IMR-90 (cell line): ENCODE measurements at regions not wholly inside any gene's neighbourhood (a gene's known extent, or its start where the extent isn't known, plus 50 kb on each side); places are given as distances from the start of the nearest gene placed in this dataset.

Experiments used
- ATAC-seq: fragments of 200-7000 bp; cut with Tn5 transposase; 2 replicates; pipeline ENCODE4 v1.9.1; 2020; ENCODE audit warnings: low read depth, mild to moderate bottlenecking, moderate library complexity
- BruUV-seq: library from RNA; stranded (reverse); fragments of 400-500 nt; replicated peaks from 2 replicates; lab custom pipeline; 2021; lab: Mats Ljungman, UMichigan
- CTCF ChIA-PET: fragments of 300-600 bp; formaldehyde crosslinking; extraction: SDS; loops from one replicate; lab custom pipeline; 2021; ENCODE audit warnings: antibody characterized with exemption; lab: Yijun Ruan, JAX
- POLR2A ChIA-PET: fragments of 300-600 bp; sonication (Branson Sonifier 250); formaldehyde crosslinking; loops from one replicate; lab custom pipeline; 2022; ENCODE audit warnings: antibody characterized with exemption; ENCODE audit not compliant: unreplicated experiment; lab: Charles Lee
- DNase-seq: peaks from one replicate; pipeline ENCODE4 v3.0.0; 2013
- H2AFZ ChIP-seq: replicated peaks from 2 replicates; pipeline ENCODE3; 2013; ENCODE audit warnings: low read length, mild to moderate bottlenecking; ENCODE audit not compliant: poor library complexity
- H2AK5ac ChIP-seq: 2 replicates; pipeline ENCODE4 v1.6.1; 2013; ENCODE audit warnings: low read depth, low read length, inconsistent platforms
- H2AK9ac ChIP-seq: replicated peaks from 2 replicates; pipeline ENCODE3; 2013; ENCODE audit warnings: mild to moderate bottlenecking, low read depth, low read length, moderate library complexity; ENCODE audit not compliant: poor library complexity
- H2BK120ac ChIP-seq: 2 replicates; pipeline ENCODE4 v1.6.1; 2013; ENCODE audit warnings: low read depth, low read length, inconsistent platforms
- H2BK15ac ChIP-seq: 3 replicates; pipeline ENCODE4 v1.6.1; 2013; ENCODE audit warnings: low read depth, low read length, inconsistent platforms
- H2BK20ac ChIP-seq: 2 replicates; pipeline ENCODE4 v1.6.1; 2013; ENCODE audit warnings: low read depth, mild to moderate bottlenecking, inconsistent platforms, low read length, moderate library complexity
- H2BK5ac ChIP-seq: 2 replicates; pipeline ENCODE4 v1.6.1; 2013; ENCODE audit warnings: mild to moderate bottlenecking, low read depth, low read length, inconsistent platforms; ENCODE audit not compliant: poor library complexity, severe bottlenecking
- H3K14ac ChIP-seq: replicated peaks from 2 replicates; pipeline ENCODE4 v1.6.1; 2013; ENCODE audit warnings: low read depth, low read length, inconsistent platforms
- H3K18ac ChIP-seq: 2 replicates; pipeline ENCODE4 v1.6.1; 2013; ENCODE audit warnings: low read depth, low read length, control low read depth
- H3K23ac ChIP-seq: 2 replicates; pipeline ENCODE4 v1.6.1; 2013; ENCODE audit warnings: low read depth, low read length, inconsistent platforms
- H3K27ac ChIP-seq: 2 replicates; pipeline ENCODE4 v1.5.1; 2013; ENCODE audit warnings: mild to moderate bottlenecking, control low read depth, low read length; ENCODE audit not compliant: insufficient read depth
- H3K27me3 ChIP-seq: 2 replicates; pipeline ENCODE4 v1.6.1; 2013; ENCODE audit warnings: low read length; ENCODE audit not compliant: control insufficient read depth, insufficient read depth
- H3K36me3 ChIP-seq: 2 replicates; pipeline ENCODE4 v1.6.1; 2013; ENCODE audit warnings: low read length, mixed read lengths; ENCODE audit not compliant: control insufficient read depth, insufficient read depth
- H3K4ac ChIP-seq: 2 replicates; pipeline ENCODE4 v1.6.1; 2013; ENCODE audit warnings: low read depth, low read length, inconsistent platforms
- H3K4me1 ChIP-seq: 2 replicates; pipeline ENCODE4 v1.6.1; 2013; ENCODE audit warnings: low read length, mixed read lengths; ENCODE audit not compliant: control insufficient read depth, insufficient read depth
- H3K4me2 ChIP-seq: 2 replicates; pipeline ENCODE4 v1.6.1; 2013; ENCODE audit warnings: low read depth, mild to moderate bottlenecking, control low read depth, low read length, moderate library complexity
- H3K4me3 ChIP-seq: 2 replicates; pipeline ENCODE4 v1.5.1; 2013; ENCODE audit warnings: low read depth, mild to moderate bottlenecking, control low read depth, low read length, moderate library complexity; ENCODE audit not compliant: insufficient read depth
- H3K56ac ChIP-seq: 2 replicates; pipeline ENCODE4 v1.6.1; 2013; ENCODE audit warnings: low read length, inconsistent platforms; ENCODE audit not compliant: insufficient read depth; ENCODE audit errors: extremely low read depth
- H3K79me1 ChIP-seq, 2 experiments: 2 replicates each; pipeline ENCODE4 v1.6.1; 2013; ENCODE audit warnings: low read length in 2 of 2, inconsistent platforms in 1 of 2, low read depth in 1 of 2
- H3K9ac ChIP-seq: 2 replicates; pipeline ENCODE4 v1.6.1; 2013; ENCODE audit warnings: low read depth, low read length, control low read depth
- H3K9me1 ChIP-seq: 2 replicates; pipeline ENCODE4 v1.6.1; 2013; ENCODE audit warnings: low read length, inconsistent platforms; ENCODE audit not compliant: insufficient read depth
- H3K9me3 ChIP-seq: 2 replicates; pipeline ENCODE4 v1.6.1; 2013; ENCODE audit warnings: low read length; ENCODE audit not compliant: control insufficient read depth, insufficient read depth
- H4K20me1 ChIP-seq: 2 replicates; pipeline ENCODE4 v1.6.1; 2013; ENCODE audit warnings: low read length, inconsistent platforms; ENCODE audit not compliant: insufficient read depth
- H4K5ac ChIP-seq: 2 replicates; pipeline ENCODE4 v1.6.1; 2013; ENCODE audit warnings: mild to moderate bottlenecking, low read depth, low read length, control low read depth
- H4K8ac ChIP-seq, 2 experiments: 2 replicates each; pipeline ENCODE4 v1.6.1; 2013; ENCODE audit warnings: low read depth in 2 of 2, low read length in 2 of 2, control low read depth in 1 of 2, inconsistent platforms in 1 of 2
- H4K91ac ChIP-seq: 2 replicates; pipeline ENCODE4 v1.6.1; 2013; ENCODE audit warnings: low read depth, low read length, inconsistent platforms; ENCODE audit not compliant: insufficient read depth
- MAFK ChIP-seq: IDR thresholded peaks from 2 replicates; pipeline ENCODE4 v1.6.1; 2012; ENCODE audit warnings: low read depth, low read length, improper control_type of control experiment
- RCOR1 ChIP-seq: IDR thresholded peaks from 2 replicates; pipeline ENCODE4 v1.6.1; 2012; ENCODE audit warnings: mild to moderate bottlenecking, low read length, improper control_type of control experiment; ENCODE audit not compliant: insufficient replicate concordance
- WGBS, 2 experiments: methylation state at CpG; one replicate each; pipeline versions ENCODE4 v1.1.5 to v1.1.7; 2013; ENCODE audit warnings: missing lambda C conversion rate in 2 of 2; ENCODE audit not compliant: insufficient read length in 1 of 2; ENCODE audit errors: extremely low coverage in 2 of 2; 5-methylcytosine and 5-hydroxymethylcytosine counted together
- dilution Hi-C: fragments of 300-500 bp; cut with HindIII; formaldehyde crosslinking; loops from one replicate; pipeline ENCODE4 v1.14.3; 2018; ENCODE audit warnings: low sequenced_read_pairs; ENCODE audit not compliant: unreplicated experiment
- in situ Hi-C: fragments of 300-500 bp; cut with MboI; formaldehyde crosslinking; loops from 3 replicates; pipeline ENCODE4 v1.14.3; 2019; ENCODE audit warnings: low sequenced_read_pairs, inconsistent platforms, mixed read lengths
- intact Hi-C: fragments of 100-400 bp; cut with micrococcal nuclease; formaldehyde crosslinking; loops from 2 replicates; pipeline ENCODE4 v1.10.0; 2022
- TF ChIP-seq, protein P1 (sequence below): fragments of 150-350 bp; IDR thresholded peaks from 2 replicates; pipeline ENCODE4 v1.6.1; 2017; ENCODE audit warnings: mild to moderate bottlenecking, antibody characterized with exemption, low read length, low read depth

DNA sequence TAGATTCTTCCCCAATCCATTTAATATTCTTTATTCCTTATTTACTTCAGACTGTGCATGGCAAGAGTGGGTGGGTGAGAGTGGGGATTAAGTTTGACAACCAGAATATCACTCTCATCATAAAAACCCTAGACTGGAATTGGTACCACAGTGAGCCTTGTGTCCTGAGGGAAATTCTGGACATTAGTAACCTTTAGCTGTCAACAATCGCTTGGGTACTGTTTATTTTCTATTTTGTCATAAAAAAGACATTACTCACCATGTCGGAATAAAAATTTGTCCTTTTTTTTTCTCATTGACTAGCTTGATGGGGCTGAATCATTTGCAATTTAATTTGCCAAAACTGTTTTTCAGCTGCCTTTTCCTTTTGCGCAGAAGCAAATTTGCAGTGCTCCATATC is 176.1 kb upstream of the SEMA3C start:
- TF ChIP-seq MAFK: no peak
- TF ChIP-seq, protein P1, sequence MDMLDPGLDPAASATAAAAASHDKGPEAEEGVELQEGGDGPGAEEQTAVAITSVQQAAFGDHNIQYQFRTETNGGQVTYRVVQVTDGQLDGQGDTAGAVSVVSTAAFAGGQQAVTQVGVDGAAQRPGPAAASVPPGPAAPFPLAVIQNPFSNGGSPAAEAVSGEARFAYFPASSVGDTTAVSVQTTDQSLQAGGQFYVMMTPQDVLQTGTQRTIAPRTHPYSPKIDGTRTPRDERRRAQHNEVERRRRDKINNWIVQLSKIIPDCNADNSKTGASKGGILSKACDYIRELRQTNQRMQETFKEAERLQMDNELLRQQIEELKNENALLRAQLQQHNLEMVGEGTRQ: no peak
- no peak for TF ChIP-seq RCOR1
- CTCF ChIA-PET: no interaction called here
- H3K27ac ChIP-seq: no peak overlapping the region

More for the DNA sequence above, 176.1 kb upstream of the SEMA3C start:
- H3K4ac ChIP-seq: no peak overlapping the region
- H3K14ac ChIP-seq: no peak overlapping the region
- intact Hi-C loops (no loop called here), in situ Hi-C loops (no loop called here), dilution Hi-C loops (no loop called here)
- H3K23ac ChIP-seq: no peak overlapping the region
- no peak overlapping the region for H2BK20ac ChIP-seq
- no peak overlapping the region for H2BK120ac ChIP-seq
- H3K9me1 ChIP-seq: no peaks in the 10 kb centered on the region
- H2BK5ac ChIP-seq: no peak overlapping the region
- H4K5ac ChIP-seq: no peak overlapping the region
- no peaks in the 10 kb centered on the region for H3K4me1 ChIP-seq
- H4K91ac ChIP-seq: no peak overlapping the region
- no peaks in the 10 kb centered on the region for H3K27me3 ChIP-seq
- no peaks in the 10 kb centered on the region for H4K20me1 ChIP-seq
- no TSS peak for BruUV-seq
- H3K36me3 ChIP-seq: no peaks in the 10 kb centered on the region
- H2AFZ ChIP-seq: no peak overlapping the region
- H3K4me3 ChIP-seq: no peak overlapping the region
- H3K9ac ChIP-seq: no peak overlapping the region
- no peak overlapping the region for H4K8ac ChIP-seq
- no peak overlapping the region for H2BK15ac ChIP-seq
- 80% methylated on average over 2 of the region's 3 CpGs; no CpG with 5 or more reads in 1 of the 2 experiments for WGBS, 2 experiments
- H3K18ac ChIP-seq: no peak overlapping the region
- no peaks in the 10 kb centered on the region for H3K9me3 ChIP-seq
- ATAC-seq (no peak), DNase-seq (no peak)
- H3K4me2 ChIP-seq: no peak overlapping the region
- POLR2A ChIA-PET: no interaction called here
- no peak overlapping the region for H2AK9ac ChIP-seq
- H3K56ac ChIP-seq: no peak overlapping the region
- H3K79me1 ChIP-seq: no peaks in the 10 kb centered on the region
- H2AK5ac ChIP-seq: no peak overlapping the region
